ENCODE measurements at regions not wholly inside any gene's neighbourhood (a gene's known extent, or its start where the extent isn't known, plus 50 kb on each side); places are given as distances from the start of the nearest gene placed in this dataset.

GRCh38 chr15:62972814-62973213, 69.7 kb upstream of the TPM1 start:
- POLR2A ChIA-PET, result no interaction called here
- Histone ChIP-seq H2AFZ (ENCODE audit: low read length) (no peak overlapping the region), H3K27ac (ENCODE audit: low read depth, low read length, poor library complexity, severe bottlenecking) (no peak overlapping the region), H3K4me3 (ENCODE audit: low read depth, low read length, poor library complexity, severe bottlenecking) (no peak overlapping the region), H3K79me2 (ENCODE audit: insufficient read depth, low read depth, low read length) (no peaks in the 10 kb centered on the region), H3K9me3 (ENCODE audit: low read length) (no peaks in the 10 kb centered on the region), H3K4me1 (ENCODE audit: insufficient read depth, low read length, poor library complexity, severe bottlenecking) (no peaks in the 10 kb centered on the region), H3K9me2 (ENCODE audit: insufficient read depth, low read length) (no peaks in the 10 kb centered on the region), H4K20me1 (ENCODE audit: insufficient read depth, low read length) (no peaks in the 10 kb centered on the region), H3K4me2 (ENCODE audit: low read length) (no peak overlapping the region), H3K36me3 (ENCODE audit: insufficient read depth, low read length) (no peaks in the 10 kb centered on the region)
- no TSS peak for BruUV-seq (replicated peaks)
- TF ChIP-seq EZH2phosphoT487 (IDR thresholded peaks at IDR 0.05; ENCODE audit: borderline replicate concordance, low read depth, low read length), result no peak
- TF ChIP-seq, protein P1, sequence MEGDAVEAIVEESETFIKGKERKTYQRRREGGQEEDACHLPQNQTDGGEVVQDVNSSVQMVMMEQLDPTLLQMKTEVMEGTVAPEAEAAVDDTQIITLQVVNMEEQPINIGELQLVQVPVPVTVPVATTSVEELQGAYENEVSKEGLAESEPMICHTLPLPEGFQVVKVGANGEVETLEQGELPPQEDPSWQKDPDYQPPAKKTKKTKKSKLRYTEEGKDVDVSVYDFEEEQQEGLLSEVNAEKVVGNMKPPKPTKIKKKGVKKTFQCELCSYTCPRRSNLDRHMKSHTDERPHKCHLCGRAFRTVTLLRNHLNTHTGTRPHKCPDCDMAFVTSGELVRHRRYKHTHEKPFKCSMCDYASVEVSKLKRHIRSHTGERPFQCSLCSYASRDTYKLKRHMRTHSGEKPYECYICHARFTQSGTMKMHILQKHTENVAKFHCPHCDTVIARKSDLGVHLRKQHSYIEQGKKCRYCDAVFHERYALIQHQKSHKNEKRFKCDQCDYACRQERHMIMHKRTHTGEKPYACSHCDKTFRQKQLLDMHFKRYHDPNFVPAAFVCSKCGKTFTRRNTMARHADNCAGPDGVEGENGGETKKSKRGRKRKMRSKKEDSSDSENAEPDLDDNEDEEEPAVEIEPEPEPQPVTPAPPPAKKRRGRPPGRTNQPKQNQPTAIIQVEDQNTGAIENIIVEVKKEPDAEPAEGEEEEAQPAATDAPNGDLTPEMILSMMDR (conservative IDR thresholded peaks at IDR 0.05; ENCODE audit: low read length), result no peak
- CTCF ChIA-PET (ENCODE audit: unreplicated experiment), result no interaction called here
- DNase-seq (ENCODE audit: low spot score), result no peak
- intact Hi-C loops (cut with micrococcal nuclease; ENCODE audit: unreplicated experiment), result no loop called here

- no peak for TF ChIP-seq EZH2phosphoT487 (IDR thresholded peaks at IDR 0.05; ENCODE audit: borderline replicate concordance, low read depth, low read length)
- TF ChIP-seq, protein P1 (conservative IDR thresholded peaks at IDR 0.05; ENCODE audit: low read length), result no peak
- H3K4me1 ChIP-seq (ENCODE audit: insufficient read depth, low read length, poor library complexity, severe bottlenecking), result no peaks in the 10 kb centered on the region
- H3K9me2 ChIP-seq (ENCODE audit: insufficient read depth, low read length), result no peaks in the 10 kb centered on the region
- no peaks in the 10 kb centered on the region for H4K20me1 ChIP-seq (ENCODE audit: insufficient read depth, low read length)
- POLR2A ChIA-PET, result no interaction called here
- no peak overlapping the region for H3K4me3 ChIP-seq (ENCODE audit: low read depth, low read length, poor library complexity, severe bottlenecking)
- no TSS peak for BruUV-seq (replicated peaks)
- no peak overlapping the region for H3K27ac ChIP-seq (ENCODE audit: low read depth, low read length, poor library complexity, severe bottlenecking)
- H3K9me3 ChIP-seq (ENCODE audit: low read length), result no peaks in the 10 kb centered on the region
- DNase-seq (ENCODE audit: low spot score), result no peak
- no peak overlapping the region for H3K4me2 ChIP-seq (ENCODE audit: low read length)
- CTCF ChIA-PET (ENCODE audit: unreplicated experiment), result no interaction called here
- H3K36me3 ChIP-seq (ENCODE audit: insufficient read depth, low read length), result no peaks in the 10 kb centered on the region
- intact Hi-C loops (cut with micrococcal nuclease; ENCODE audit: unreplicated experiment), result no loop called here
- H2AFZ ChIP-seq (ENCODE audit: low read length), result no peak overlapping the region
- no peaks in the 10 kb centered on the region for H3K79me2 ChIP-seq (ENCODE audit: insufficient read depth, low read depth, low read length)
These were observed 67.0 kb upstream of the TPM1 start for GRCh38 chr15:62975515-62975914.

- no peaks in the 10 kb centered on the region for H3K9me2 ChIP-seq (ENCODE audit: insufficient read depth, low read length)
- no peak overlapping the region for H2AFZ ChIP-seq (ENCODE audit: low read length)
- no peaks in the 10 kb centered on the region for H4K20me1 ChIP-seq (ENCODE audit: insufficient read depth, low read length)
- H3K79me2 ChIP-seq (ENCODE audit: insufficient read depth, low read depth, low read length), result no peaks in the 10 kb centered on the region
- H3K4me3 ChIP-seq (ENCODE audit: low read depth, low read length, poor library complexity, severe bottlenecking), result no peak overlapping the region
- no peaks in the 10 kb centered on the region for H3K4me1 ChIP-seq (ENCODE audit: insufficient read depth, low read length, poor library complexity, severe bottlenecking)
- intact Hi-C loops (cut with micrococcal nuclease; ENCODE audit: unreplicated experiment), result no loop called here
- no peak for DNase-seq (ENCODE audit: low spot score)
- ChIA-PET POLR2A (no interaction called here), CTCF (ENCODE audit: unreplicated experiment) (no interaction called here)
- BruUV-seq (replicated peaks), result no TSS peak
- TF ChIP-seq, protein P1 (conservative IDR thresholded peaks at IDR 0.05; ENCODE audit: low read length), result no peak
- no peak for TF ChIP-seq EZH2phosphoT487 (IDR thresholded peaks at IDR 0.05; ENCODE audit: borderline replicate concordance, low read depth, low read length)
- H3K4me2 ChIP-seq (ENCODE audit: low read length), result no peak overlapping the region
- no peaks in the 10 kb centered on the region for H3K9me3 ChIP-seq (ENCODE audit: low read length)
- no peaks in the 10 kb centered on the region for H3K36me3 ChIP-seq (ENCODE audit: insufficient read depth, low read length)
- H3K27ac ChIP-seq (ENCODE audit: low read depth, low read length, poor library complexity, severe bottlenecking), result no peak overlapping the region
These were observed 66.2 kb upstream of the TPM1 start for GRCh38 chr15:62976301-62976881.
